GM21825 (cell line): ENCODE measurements at regions not wholly inside any gene's neighbourhood (a gene's known extent, or its start where the extent isn't known, plus 50 kb on each side); places are given as distances from the start of the nearest gene placed in this dataset.
"Not testable (repeated sequence)": the region's sequence is repeated elsewhere in the genome, so short reads cannot be mapped to it uniquely, and the experiment has no call there.

Experiments used
- ATAC-seq: cut with Tn5 transposase; IDR thresholded peaks from one replicate; pipeline ENCODE4 v1.9.1; 2021; ENCODE audit warnings: mild to moderate bottlenecking, moderate library complexity; ENCODE audit not compliant: unreplicated experiment

- ATAC-seq = no peak
Observed at GRCh38 chr5:12615141-12615820, 711.0 kb upstream of the CTNND2 start.

GRCh38 chr5:12614608-12615007 is 710.4 kb upstream of the CTNND2 start:
- ATAC-seq = no peak

DNA sequence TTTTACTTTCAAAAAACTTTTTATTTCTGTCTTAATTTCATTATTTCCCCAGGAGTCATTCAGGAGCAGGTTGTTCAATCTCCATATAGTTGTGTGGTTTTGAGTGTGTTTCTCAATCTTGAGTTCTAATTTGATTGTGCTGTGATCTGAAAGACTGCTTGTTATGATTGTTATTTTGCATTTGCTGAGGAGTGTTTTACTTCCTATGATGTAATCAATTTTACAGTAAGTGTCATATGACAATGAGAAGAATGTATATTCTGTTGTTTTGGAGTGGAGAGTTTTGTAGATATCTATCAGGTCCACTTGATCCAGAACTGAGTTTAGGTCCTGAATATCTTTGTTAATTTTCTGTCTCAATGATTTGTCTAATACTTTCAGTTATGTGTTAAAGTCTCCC is 706.9 kb upstream of the CTNND2 start:
- ATAC-seq = no peak

DNA sequence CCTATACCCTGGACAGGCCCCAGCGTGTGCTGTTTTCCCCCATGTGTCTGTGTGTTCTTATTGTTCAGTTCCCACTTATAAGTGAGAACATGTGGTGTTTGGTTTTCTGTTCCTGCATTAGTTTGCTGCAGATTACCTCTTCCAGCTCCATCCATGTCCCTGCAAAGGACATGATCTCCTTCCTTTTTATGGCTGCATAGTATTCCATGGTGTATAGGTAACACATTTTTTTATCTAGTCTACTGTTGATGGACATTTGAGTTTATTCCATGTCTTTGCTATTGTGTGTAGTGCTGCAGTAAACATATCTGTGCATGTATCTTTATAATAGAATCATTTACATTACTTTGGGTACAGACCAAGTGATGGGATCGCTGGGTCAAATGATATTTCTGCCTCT is 703.6 kb upstream of the CTNND2 start:
- ATAC-seq = not testable (repeated sequence)

DNA sequence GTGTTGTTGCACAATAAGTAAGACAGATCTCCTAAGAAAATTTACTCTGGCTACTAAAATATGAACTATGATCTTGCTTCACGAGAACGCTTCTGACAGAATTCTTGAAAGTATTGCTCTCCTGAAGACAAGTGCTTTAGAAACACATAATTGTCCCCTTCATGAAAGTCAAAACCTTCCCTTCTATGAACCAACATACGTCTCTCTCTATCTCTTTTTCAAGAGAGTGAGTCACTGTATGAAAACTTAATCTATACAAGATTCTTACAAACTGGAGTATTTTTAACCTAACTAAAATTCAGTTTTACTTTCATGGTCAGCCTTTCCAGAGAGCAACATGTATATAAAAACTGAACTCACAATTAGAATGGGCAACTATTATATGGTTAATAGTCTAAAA is 688.0 kb upstream of the CTNND2 start:
- no peak for ATAC-seq

- ATAC-seq = no peak
Observed at GRCh38 chr5:12586406-12586805, 682.2 kb upstream of the CTNND2 start.

GRCh38 chr5:12578803-12579202 is 674.6 kb upstream of the CTNND2 start:
- not testable (repeated sequence) for ATAC-seq

DNA sequence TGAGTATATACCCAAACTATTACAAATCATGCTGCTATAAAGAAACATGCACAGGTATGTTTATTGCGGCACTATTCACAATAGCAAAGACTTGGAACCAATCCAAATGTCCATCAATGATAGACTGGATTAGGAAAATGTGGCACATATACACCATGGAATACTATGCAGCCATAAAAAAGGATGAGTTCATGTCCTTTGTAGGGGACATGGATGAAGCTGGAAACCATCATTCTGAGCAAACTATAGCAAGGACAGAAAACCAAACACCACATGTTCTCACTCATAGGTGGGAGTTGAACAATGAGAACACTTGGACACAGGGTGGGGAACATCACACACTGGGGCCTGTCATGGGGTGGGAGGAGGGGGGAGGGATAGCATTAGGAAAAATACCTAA is 672.7 kb upstream of the CTNND2 start:
- not testable (repeated sequence) for ATAC-seq

DNA sequence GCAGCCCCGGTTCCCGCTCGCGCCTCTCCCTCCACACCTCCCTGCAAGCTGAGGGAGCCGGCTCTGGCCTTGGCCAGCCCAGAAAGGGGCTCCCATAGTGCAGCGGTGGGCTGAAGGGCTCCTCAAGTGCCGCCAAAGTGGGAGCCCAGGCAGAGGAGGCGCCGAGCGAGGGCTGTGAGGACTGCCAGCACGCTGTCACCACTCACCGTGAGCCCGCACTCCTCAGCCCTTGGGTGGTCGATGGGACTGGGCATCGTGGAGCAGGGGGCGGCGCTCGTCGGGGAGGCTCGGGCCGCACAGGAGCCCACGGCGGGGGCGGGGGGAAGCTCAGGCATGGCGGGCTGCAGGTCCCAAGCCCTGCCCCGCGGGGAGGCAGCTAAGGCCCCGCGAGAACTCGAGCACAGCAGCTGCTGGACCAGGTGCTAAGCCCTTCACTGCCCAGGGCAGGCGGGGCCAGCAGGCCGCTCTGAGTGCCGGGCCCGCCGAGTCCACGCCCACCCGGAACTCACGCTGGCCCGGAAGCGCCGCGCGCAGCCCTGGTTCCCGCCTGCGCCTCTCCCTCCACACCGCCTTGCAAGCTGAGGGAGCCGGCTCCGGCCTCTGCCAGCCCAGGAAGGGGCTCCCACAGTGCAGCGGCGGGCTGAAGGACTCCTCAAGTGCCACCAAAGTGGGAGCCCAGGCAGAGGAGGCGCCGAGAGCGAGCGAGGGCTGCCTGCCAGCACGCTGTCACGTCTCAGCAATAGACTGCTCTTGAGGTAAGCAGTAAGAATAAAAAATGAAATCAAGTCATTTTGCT is 670.2 kb upstream of the CTNND2 start:
- ATAC-seq = not testable (repeated sequence)

DNA sequence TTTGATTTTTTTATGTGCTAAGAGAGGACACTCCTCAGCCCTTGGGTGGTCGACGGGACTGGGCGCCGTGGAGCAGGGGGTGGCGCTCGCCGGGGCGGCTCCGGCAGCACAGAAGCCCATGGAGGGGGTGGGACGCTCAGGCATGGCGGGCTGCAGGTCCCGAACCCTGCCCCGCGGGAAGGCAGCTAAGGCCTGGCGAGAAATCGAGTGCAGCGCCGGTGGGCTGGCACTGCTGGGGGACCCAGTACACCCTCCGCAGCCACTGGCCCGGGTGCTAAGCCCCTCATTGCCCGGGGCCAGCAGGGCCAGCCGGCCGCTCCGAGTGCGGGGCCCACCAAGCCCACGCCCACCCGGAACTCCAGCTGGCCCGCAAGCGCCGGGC is 669.7 kb upstream of the CTNND2 start:
- ATAC-seq = not testable (repeated sequence)

- no peak for ATAC-seq
Observed at GRCh38 chr5:12570688-12571087, 666.4 kb upstream of the CTNND2 start.

GRCh38 chr5:12566441-12566840 is 662.2 kb upstream of the CTNND2 start:
- no peak for ATAC-seq

GRCh38 chr5:12557012-12557411 is 652.8 kb upstream of the CTNND2 start:
- ATAC-seq = no peak

DNA sequence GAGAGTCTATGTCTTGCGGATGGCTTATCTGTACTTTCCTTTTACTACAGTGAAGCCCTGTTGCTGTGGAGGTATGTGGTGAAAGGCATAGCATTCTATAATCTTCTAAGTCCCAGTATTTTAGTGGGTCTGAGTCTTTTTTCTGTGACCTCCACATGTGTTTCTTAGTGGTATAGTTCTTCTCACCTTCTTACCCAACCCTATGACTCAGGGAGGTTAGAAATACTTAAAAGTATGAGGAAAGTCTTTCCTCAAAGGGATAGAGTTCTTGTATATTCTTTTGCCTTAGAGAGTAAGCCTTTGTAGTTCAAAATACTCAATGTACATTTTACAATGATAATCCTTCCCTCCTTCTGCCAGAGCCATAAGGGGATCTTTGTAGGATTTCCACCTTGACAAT is 621.9 kb upstream of the CTNND2 start:
- no peak for ATAC-seq

- no peak for ATAC-seq
Observed at GRCh38 chr5:12522116-12522515, 617.9 kb upstream of the CTNND2 start.

- ATAC-seq = not testable (repeated sequence)
Observed at GRCh38 chr5:12504983-12505382, 600.7 kb upstream of the CTNND2 start.

- no peak for ATAC-seq
Observed at GRCh38 chr5:12488161-12488560, 583.9 kb upstream of the CTNND2 start.

DNA sequence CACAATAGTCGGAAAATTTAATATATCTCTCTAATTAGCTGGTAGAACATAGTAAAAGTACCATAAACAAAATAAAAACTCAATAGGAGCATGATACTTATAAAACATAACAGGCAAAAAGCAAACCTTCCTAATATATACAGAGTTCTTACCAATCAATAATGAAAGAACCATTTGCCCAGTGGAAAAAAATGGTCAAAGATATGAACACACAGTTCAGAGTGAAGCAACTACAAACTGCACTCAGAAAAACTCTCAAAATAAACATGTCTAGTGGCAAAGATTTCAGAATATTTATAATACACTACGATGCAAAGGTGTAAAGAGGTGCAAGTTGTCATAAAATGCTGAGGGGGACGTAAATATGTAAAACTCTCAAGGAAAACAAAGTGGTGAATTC is 576.2 kb upstream of the CTNND2 start:
- ATAC-seq = no peak

DNA sequence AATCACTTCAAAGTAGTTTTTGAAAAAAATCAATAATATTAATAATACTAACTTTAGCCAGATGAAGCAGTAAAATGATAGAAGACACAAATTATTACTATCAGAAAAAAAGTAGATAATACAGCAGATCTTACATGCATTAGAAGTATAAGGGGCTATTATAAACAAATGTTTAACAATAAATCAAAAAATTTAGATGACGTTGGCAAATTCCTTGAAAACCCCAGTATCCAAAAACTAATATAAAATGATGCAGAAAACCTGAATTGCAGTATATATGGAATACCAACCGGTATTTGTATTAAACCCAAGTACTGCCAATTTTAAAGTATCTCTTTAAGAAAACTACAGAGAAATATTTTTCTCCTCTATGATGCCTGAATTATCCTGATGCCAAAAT is 573.3 kb upstream of the CTNND2 start:
- no peak for ATAC-seq

- ATAC-seq = no peak
Observed at GRCh38 chr5:12467799-12468198, 563.6 kb upstream of the CTNND2 start.

DNA sequence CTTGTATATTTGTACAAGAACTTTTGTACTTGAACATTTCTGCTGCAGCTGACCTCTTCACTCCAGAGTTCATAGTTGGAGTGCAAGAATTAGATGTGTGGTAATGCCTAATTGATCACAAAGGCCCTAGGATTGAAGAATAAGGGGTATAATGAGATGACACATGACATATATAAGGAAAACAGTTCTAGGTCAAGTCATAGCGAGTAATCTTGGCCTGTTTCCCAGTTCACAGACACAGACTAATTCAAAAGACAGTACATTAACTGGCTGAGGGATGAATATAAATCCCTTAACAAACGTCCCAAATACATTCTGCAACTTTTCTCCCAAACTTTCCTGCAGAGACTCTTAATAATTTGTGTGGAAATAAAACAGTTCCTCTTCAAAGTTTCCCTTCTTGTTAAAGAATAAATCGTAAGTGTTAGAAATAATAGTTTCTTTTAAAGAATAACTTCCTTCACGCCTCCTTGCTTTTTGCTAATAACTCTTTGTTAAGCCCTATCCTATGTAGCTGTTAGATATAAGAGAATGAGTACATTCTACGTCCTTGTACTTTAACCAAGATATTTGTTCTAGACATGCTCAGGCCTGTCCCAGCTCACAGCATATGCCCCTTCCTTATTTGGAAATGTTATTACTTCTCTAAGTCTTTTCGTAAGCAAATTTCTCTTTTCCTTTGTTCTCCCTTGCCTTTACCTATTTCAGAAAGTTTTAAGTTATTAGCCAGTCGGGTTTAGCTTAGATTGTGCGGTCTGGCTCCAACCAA is 556.4 kb upstream of the CTNND2 start:
- no peak for ATAC-seq

- ATAC-seq = no peak
Observed at GRCh38 chr5:12459326-12459725, 555.1 kb upstream of the CTNND2 start.
